ENCODE measurements at regions not wholly inside any gene's neighbourhood (a gene's known extent, or its start where the extent isn't known, plus 50 kb on each side); places are given as distances from the start of the nearest gene placed in this dataset.

GRCh38 chr2:104290566-104290891 lies 563.4 kb upstream of the POU3F3 start:
- H3K36me3 ChIP-seq = no peaks in the 10 kb centered on the region
- H3K27ac ChIP-seq = no peak overlapping the region
- WGBS (ENCODE audit: insufficient coverage, low coverage, low lambda C conversion rate, missing lambda C conversion rate) = 78% methylated on average over 3 of the region's 3 CpGs
- ATAC-seq (no peak), DNase-seq (no peak)
- intact Hi-C loops (cut with DNase I) = no loop called here
- no peaks in the 10 kb centered on the region for H3K4me1 ChIP-seq
- H3K9me3 ChIP-seq = no peaks in the 10 kb centered on the region
- no peaks in the 10 kb centered on the region for H3K27me3 ChIP-seq
- no peak overlapping the region for H3K4me3 ChIP-seq
- TF ChIP-seq POLR2A (IDR thresholded peaks at IDR 0.05) = no peak
- TF ChIP-seq CTCF (IDR thresholded peaks at IDR 0.05) = no peak

GRCh38 chr2:104312684-104313083 lies 541.2 kb upstream of the POU3F3 start:
- no peak for DNase-seq

GRCh38 chr2:104318001-104318665 lies 535.8 kb upstream of the POU3F3 start:
- H3K4me3 ChIP-seq = no peak overlapping the region
- H3K27me3 ChIP-seq = no peaks in the 10 kb centered on the region
- 53% methylated on average over 6 of the region's 6 CpGs for WGBS (ENCODE audit: insufficient coverage, low coverage, low lambda C conversion rate, missing lambda C conversion rate)
- intact Hi-C loops (cut with DNase I) = no loop called here
- TF ChIP-seq CTCF (IDR thresholded peaks at IDR 0.05) (no peak), POLR2A (IDR thresholded peaks at IDR 0.05) (no peak)
- DNase-seq (no peak), ATAC-seq (no peak)
- H3K4me1 ChIP-seq = no peaks in the 10 kb centered on the region
- H3K9me3 ChIP-seq = no peaks in the 10 kb centered on the region
- H3K36me3 ChIP-seq = no peaks in the 10 kb centered on the region
- no peak overlapping the region for H3K27ac ChIP-seq

More at GRCh38 chr2:104312684-104313083, 541.2 kb upstream of the POU3F3 start:
- no peaks in the 10 kb centered on the region for H3K27me3 ChIP-seq
- H3K27ac ChIP-seq = no peak overlapping the region
- no peaks in the 10 kb centered on the region for H3K9me3 ChIP-seq
- ATAC-seq = no peak
- H3K36me3 ChIP-seq = no peaks in the 10 kb centered on the region
- H3K4me1 ChIP-seq = no peaks in the 10 kb centered on the region
- no peak overlapping the region for H3K4me3 ChIP-seq
- 47% methylated on average over 3 of the region's 4 CpGs for WGBS (ENCODE audit: insufficient coverage, low coverage, low lambda C conversion rate, missing lambda C conversion rate)
- intact Hi-C loops (cut with DNase I) = no loop called here
- TF ChIP-seq CTCF (IDR thresholded peaks at IDR 0.05) (no peak), POLR2A (IDR thresholded peaks at IDR 0.05) (no peak)

DNA sequence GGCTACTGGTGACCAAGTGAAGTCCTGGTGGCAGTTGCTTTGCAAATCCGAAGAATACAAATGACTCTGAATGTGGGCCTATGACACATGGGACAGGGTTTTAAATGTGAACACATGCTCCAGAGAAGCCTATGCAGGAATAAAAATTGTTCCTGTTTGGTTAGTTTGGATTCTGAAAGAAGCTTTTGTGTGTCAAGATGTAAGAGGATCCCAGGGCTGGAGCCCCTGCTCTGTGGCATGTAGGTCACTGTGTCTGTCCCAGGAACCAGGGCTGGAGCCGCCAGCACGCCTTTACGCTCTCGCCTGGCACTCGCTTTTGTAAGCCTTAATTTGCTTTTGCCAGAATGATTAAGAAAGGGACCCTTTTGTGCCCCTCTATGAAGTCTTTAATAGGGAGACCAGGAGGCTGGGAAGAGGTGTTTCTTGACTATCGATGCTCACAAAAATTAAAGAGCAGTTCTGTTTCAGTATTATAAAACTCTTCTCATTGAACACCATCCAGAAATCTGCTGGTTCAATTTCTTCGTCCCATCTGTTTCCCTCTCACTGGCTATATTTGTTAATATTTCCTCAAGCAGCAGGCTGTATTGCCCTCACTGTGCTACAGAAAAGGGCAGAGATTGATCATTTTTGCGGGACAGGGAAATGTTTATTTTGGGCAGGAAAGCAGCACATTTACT lies 532.7 kb upstream of the POU3F3 start:
- ATAC-seq (no peak), DNase-seq (no peak)
- Histone ChIP-seq H3K36me3 (no peaks in the 10 kb centered on the region), H3K9me3 (no peaks in the 10 kb centered on the region), H3K27ac (no peak overlapping the region), H3K4me1 (no peaks in the 10 kb centered on the region), H3K4me3 (no peak overlapping the region), H3K27me3 (no peaks in the 10 kb centered on the region)
- no peak for TF ChIP-seq CTCF (IDR thresholded peaks at IDR 0.05)
- 71% methylated on average over 9 of the region's 9 CpGs for WGBS (ENCODE audit: insufficient coverage, low coverage, low lambda C conversion rate, missing lambda C conversion rate)
- intact Hi-C loops (cut with DNase I) = no loop called here
